GM23338 (cell line): ENCODE measurements at regions not wholly inside any gene's neighbourhood (a gene's known extent, or its start where the extent isn't known, plus 50 kb on each side); places are given as distances from the start of the nearest gene placed in this dataset.

Experiments
- ATAC-seq: fragments of 200-7000 bp; cut with Tn5 transposase; 3 replicates; pipeline ENCODE4 v1.9.1; 2020
- DNase-seq: peaks from one replicate; pipeline ENCODE4 v3.0.0-alpha.2; 2015; ENCODE audit warnings: low spot score
- H2AFZ ChIP-seq: fragments of 200-600 bp; sonication (generic); 2 replicates; pipeline ENCODE4 v1.8.0; 2016; ENCODE audit warnings: antibody characterized with exemption, mild to moderate bottlenecking, moderate library complexity
- H3F3A ChIP-seq: fragments of 200-600 bp; sonication (generic); replicated peaks from 2 replicates; pipeline ENCODE4 v1.8.0; 2017; ENCODE audit warnings: antibody characterized with exemption, mixed run types, low read depth
- H3K27ac ChIP-seq: fragments of 200-600 bp; sonication (generic); 2 replicates; pipeline ENCODE4 v1.6.1; 2016; ENCODE audit warnings: low read depth
- H3K27me3 ChIP-seq: fragments of 200-600 bp; sonication (generic); 2 replicates; pipeline ENCODE4 v1.8.0; 2016; ENCODE audit warnings: mild to moderate bottlenecking, mixed run types, moderate library complexity; ENCODE audit not compliant: insufficient read depth
- H3K36me3 ChIP-seq: fragments of 200-600 bp; sonication (generic); 2 replicates; pipeline ENCODE4 v1.8.0; 2016; ENCODE audit warnings: mild to moderate bottlenecking; ENCODE audit not compliant: insufficient read depth
- H3K4me1 ChIP-seq: fragments of 200-600 bp; sonication (generic); 2 replicates; pipeline ENCODE4 v1.8.0; 2016; ENCODE audit warnings: mild to moderate bottlenecking, moderate library complexity; ENCODE audit not compliant: insufficient read depth
- H3K4me2 ChIP-seq: fragments of 200-600 bp; sonication (generic); 2 replicates; pipeline ENCODE4 v1.7.1; 2017; ENCODE audit warnings: mixed run types
- H3K4me3 ChIP-seq: fragments of 200-600 bp; sonication (generic); 2 replicates; pipeline ENCODE4 v1.6.1; 2016; ENCODE audit warnings: mixed run types
- H3K79me2 ChIP-seq: fragments of 200-600 bp; sonication (generic); replicated peaks from 2 replicates; pipeline ENCODE4 v1.8.0; 2017; ENCODE audit warnings: mild to moderate bottlenecking; ENCODE audit not compliant: insufficient read depth
- H3K9me2 ChIP-seq: fragments of 200-600 bp; sonication (generic); 2 replicates; pipeline ENCODE4 v1.8.0; 2017; ENCODE audit not compliant: insufficient read depth
- H4K20me1 ChIP-seq: fragments of 200-600 bp; sonication (generic); replicated peaks from 2 replicates; pipeline ENCODE4 v1.8.0; 2017; ENCODE audit warnings: mild to moderate bottlenecking; ENCODE audit not compliant: insufficient read depth
- H3K27ac Mint-ChIP-seq: 2 replicates; pipeline ENCODE4 v1.8.0; 2020; ENCODE audit warnings: inconsistent platforms, mild to moderate bottlenecking, moderate library complexity, mixed read lengths
- H3K27me3 Mint-ChIP-seq: 3 replicates; pipeline ENCODE4 v1.8.0; 2022; ENCODE audit warnings: low read depth, mild to moderate bottlenecking, moderate library complexity, mixed read lengths, inconsistent platforms; ENCODE audit not compliant: insufficient read depth, poor library complexity
- H3K36me3 Mint-ChIP-seq: 3 replicates; pipeline ENCODE4 v1.8.0; 2021; ENCODE audit warnings: low read depth, mild to moderate bottlenecking, inconsistent platforms, moderate library complexity, mixed read lengths
- H3K4me1 Mint-ChIP-seq: 3 replicates; pipeline ENCODE4 v1.8.0; 2020; ENCODE audit warnings: mild to moderate bottlenecking, inconsistent platforms, mixed read lengths
- H3K4me3 Mint-ChIP-seq: 3 replicates; pipeline ENCODE4 v1.8.0; 2021; ENCODE audit warnings: moderate library complexity, mild to moderate bottlenecking, inconsistent platforms, mixed read lengths
- H3K9me3 Mint-ChIP-seq: 3 replicates; pipeline ENCODE4 v1.8.0; 2020; ENCODE audit warnings: moderate library complexity, mild to moderate bottlenecking, inconsistent platforms, mixed read lengths
- CREB1 ChIP-seq: fragments of 250-450 bp; sonication (Bioruptor Pico); IDR thresholded peaks from 2 replicates; pipeline ENCODE4 v1.5.0; 2020; ENCODE audit warnings: low read depth, mild to moderate bottlenecking, moderate library complexity
- EZH2 ChIP-seq: fragments of 200-600 bp; sonication (generic); IDR thresholded peaks from one replicate; pipeline ENCODE4 v1.8.0; 2017; ENCODE audit warnings: antibody characterized with exemption, mild to moderate bottlenecking, low read depth; ENCODE audit not compliant: unreplicated experiment
- EZH2phosphoT487 ChIP-seq: fragments of 200-600 bp; sonication (generic); IDR thresholded peaks from one replicate; pipeline ENCODE4 v1.8.1; 2018; ENCODE audit warnings: antibody characterized with exemption; ENCODE audit not compliant: unreplicated experiment
- JUNB ChIP-seq: IDR thresholded peaks from one replicate; pipeline ENCODE4 v1.6.1; 2016; ENCODE audit warnings: antibody characterized with exemption; ENCODE audit not compliant: unreplicated experiment
- NANOG ChIP-seq: IDR thresholded peaks from 2 replicates; pipeline ENCODE4 v1.6.1; 2016; ENCODE audit warnings: antibody characterized with exemption, borderline replicate concordance
- POLR2AphosphoS5 ChIP-seq: IDR thresholded peaks from 2 replicates; pipeline ENCODE4 v1.6.1; 2016; ENCODE audit warnings: antibody characterized with exemption, low read depth
- ZNF114 ChIP-seq: fragments of 250-450 bp; sonication (Bioruptor Pico); IDR thresholded peaks from 2 replicates; pipeline ENCODE4 v1.5.0; 2020; ENCODE audit warnings: mild to moderate bottlenecking, moderate library complexity
- ZNF331 ChIP-seq: fragments of 250-450 bp; sonication (Bioruptor Pico); IDR thresholded peaks from 2 replicates; pipeline ENCODE4 v1.5.0; 2020; ENCODE audit warnings: low read depth, mild to moderate bottlenecking, moderate library complexity
- TF ChIP-seq, protein P1 (sequence below): IDR thresholded peaks from one replicate; pipeline ENCODE4 v1.6.1; 2018; ENCODE audit warnings: antibody characterized with exemption; ENCODE audit not compliant: unreplicated experiment
- TF ChIP-seq, protein P2 (sequence below): fragments of 250-450 bp; sonication (Bioruptor Pico); IDR thresholded peaks from 2 replicates; pipeline ENCODE4 v1.5.0; 2020; ENCODE audit warnings: mild to moderate bottlenecking, moderate library complexity
- TF ChIP-seq, protein P3 (sequence below): IDR thresholded peaks from 2 replicates; pipeline ENCODE4 v1.6.1; 2016; ENCODE audit warnings: antibody characterized with exemption
- TF ChIP-seq, protein P4 (sequence below), 2 experiments: fragments of 200-600 bp in 1 of 2; sonication (generic) in 1 of 2; conservative IDR thresholded peaks; 2 replicates each; pipeline versions ENCODE4 v1.5.1 to v1.6.1; 2016 to 2017; ENCODE audit warnings: antibody characterized with exemption in 2 of 2, low read depth in 2 of 2, mild to moderate bottlenecking in 2 of 2, moderate library complexity in 1 of 2

DNA sequence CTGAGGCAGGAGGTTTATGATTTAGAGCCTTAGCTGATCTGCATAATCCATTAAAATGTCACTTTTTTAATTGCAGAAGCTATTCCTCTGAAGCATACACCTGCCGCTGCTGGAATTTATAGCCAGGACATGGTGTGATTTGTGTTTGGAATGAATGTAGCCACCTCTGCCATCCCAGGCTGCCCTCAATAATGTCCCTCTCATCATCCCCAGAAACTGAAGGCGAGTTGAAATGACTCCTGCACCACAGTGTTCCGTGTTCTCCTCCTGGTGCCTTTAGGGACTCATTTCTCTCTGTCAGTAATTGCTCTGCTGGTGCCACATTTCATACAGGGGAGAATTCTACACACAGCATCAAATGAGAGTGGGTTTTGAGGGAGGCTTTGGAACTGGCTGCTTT is 191.0 kb downstream of the C11orf91 start:
- Histone ChIP-seq H3K4me1 (no peaks in the 10 kb centered on the region), H3K79me2 (no peaks in the 10 kb centered on the region), H3K4me2 (no peak overlapping the region), H3K4me3 (no peak overlapping the region), H3K9me2 (peaks cover 2% of the 10 kb centered on the region; the same call in 1 of the 2 replicates), H2AFZ (no peak overlapping the region), H4K20me1 (no peaks in the 10 kb centered on the region), H3K27me3 (no peaks in the 10 kb centered on the region), H3F3A (no peaks in the 10 kb centered on the region), H3K27ac (no peak overlapping the region), H3K36me3 (no peaks in the 10 kb centered on the region)
- no peaks in the 10 kb centered on the region; the same call in 2 of the 3 replicates for H3K4me1 Mint-ChIP-seq
- no peaks in the 10 kb centered on the region for H3K27me3 Mint-ChIP-seq
- H3K36me3 Mint-ChIP-seq = no peaks in the 10 kb centered on the region
- H3K27ac Mint-ChIP-seq = no peak overlapping the region
- no peak for ATAC-seq
- no peak for TF ChIP-seq JUNB
- TF ChIP-seq CREB1 (CRISPR knock-in tag) = no peak
- TF ChIP-seq, protein P1, sequence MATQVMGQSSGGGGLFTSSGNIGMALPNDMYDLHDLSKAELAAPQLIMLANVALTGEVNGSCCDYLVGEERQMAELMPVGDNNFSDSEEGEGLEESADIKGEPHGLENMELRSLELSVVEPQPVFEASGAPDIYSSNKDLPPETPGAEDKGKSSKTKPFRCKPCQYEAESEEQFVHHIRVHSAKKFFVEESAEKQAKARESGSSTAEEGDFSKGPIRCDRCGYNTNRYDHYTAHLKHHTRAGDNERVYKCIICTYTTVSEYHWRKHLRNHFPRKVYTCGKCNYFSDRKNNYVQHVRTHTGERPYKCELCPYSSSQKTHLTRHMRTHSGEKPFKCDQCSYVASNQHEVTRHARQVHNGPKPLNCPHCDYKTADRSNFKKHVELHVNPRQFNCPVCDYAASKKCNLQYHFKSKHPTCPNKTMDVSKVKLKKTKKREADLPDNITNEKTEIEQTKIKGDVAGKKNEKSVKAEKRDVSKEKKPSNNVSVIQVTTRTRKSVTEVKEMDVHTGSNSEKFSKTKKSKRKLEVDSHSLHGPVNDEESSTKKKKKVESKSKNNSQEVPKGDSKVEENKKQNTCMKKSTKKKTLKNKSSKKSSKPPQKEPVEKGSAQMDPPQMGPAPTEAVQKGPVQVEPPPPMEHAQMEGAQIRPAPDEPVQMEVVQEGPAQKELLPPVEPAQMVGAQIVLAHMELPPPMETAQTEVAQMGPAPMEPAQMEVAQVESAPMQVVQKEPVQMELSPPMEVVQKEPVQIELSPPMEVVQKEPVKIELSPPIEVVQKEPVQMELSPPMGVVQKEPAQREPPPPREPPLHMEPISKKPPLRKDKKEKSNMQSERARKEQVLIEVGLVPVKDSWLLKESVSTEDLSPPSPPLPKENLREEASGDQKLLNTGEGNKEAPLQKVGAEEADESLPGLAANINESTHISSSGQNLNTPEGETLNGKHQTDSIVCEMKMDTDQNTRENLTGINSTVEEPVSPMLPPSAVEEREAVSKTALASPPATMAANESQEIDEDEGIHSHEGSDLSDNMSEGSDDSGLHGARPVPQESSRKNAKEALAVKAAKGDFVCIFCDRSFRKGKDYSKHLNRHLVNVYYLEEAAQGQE = no peak
- no peak for TF ChIP-seq NANOG
- no peak for TF ChIP-seq ZNF114 (CRISPR knock-in tag)
- TF ChIP-seq, protein P2, sequence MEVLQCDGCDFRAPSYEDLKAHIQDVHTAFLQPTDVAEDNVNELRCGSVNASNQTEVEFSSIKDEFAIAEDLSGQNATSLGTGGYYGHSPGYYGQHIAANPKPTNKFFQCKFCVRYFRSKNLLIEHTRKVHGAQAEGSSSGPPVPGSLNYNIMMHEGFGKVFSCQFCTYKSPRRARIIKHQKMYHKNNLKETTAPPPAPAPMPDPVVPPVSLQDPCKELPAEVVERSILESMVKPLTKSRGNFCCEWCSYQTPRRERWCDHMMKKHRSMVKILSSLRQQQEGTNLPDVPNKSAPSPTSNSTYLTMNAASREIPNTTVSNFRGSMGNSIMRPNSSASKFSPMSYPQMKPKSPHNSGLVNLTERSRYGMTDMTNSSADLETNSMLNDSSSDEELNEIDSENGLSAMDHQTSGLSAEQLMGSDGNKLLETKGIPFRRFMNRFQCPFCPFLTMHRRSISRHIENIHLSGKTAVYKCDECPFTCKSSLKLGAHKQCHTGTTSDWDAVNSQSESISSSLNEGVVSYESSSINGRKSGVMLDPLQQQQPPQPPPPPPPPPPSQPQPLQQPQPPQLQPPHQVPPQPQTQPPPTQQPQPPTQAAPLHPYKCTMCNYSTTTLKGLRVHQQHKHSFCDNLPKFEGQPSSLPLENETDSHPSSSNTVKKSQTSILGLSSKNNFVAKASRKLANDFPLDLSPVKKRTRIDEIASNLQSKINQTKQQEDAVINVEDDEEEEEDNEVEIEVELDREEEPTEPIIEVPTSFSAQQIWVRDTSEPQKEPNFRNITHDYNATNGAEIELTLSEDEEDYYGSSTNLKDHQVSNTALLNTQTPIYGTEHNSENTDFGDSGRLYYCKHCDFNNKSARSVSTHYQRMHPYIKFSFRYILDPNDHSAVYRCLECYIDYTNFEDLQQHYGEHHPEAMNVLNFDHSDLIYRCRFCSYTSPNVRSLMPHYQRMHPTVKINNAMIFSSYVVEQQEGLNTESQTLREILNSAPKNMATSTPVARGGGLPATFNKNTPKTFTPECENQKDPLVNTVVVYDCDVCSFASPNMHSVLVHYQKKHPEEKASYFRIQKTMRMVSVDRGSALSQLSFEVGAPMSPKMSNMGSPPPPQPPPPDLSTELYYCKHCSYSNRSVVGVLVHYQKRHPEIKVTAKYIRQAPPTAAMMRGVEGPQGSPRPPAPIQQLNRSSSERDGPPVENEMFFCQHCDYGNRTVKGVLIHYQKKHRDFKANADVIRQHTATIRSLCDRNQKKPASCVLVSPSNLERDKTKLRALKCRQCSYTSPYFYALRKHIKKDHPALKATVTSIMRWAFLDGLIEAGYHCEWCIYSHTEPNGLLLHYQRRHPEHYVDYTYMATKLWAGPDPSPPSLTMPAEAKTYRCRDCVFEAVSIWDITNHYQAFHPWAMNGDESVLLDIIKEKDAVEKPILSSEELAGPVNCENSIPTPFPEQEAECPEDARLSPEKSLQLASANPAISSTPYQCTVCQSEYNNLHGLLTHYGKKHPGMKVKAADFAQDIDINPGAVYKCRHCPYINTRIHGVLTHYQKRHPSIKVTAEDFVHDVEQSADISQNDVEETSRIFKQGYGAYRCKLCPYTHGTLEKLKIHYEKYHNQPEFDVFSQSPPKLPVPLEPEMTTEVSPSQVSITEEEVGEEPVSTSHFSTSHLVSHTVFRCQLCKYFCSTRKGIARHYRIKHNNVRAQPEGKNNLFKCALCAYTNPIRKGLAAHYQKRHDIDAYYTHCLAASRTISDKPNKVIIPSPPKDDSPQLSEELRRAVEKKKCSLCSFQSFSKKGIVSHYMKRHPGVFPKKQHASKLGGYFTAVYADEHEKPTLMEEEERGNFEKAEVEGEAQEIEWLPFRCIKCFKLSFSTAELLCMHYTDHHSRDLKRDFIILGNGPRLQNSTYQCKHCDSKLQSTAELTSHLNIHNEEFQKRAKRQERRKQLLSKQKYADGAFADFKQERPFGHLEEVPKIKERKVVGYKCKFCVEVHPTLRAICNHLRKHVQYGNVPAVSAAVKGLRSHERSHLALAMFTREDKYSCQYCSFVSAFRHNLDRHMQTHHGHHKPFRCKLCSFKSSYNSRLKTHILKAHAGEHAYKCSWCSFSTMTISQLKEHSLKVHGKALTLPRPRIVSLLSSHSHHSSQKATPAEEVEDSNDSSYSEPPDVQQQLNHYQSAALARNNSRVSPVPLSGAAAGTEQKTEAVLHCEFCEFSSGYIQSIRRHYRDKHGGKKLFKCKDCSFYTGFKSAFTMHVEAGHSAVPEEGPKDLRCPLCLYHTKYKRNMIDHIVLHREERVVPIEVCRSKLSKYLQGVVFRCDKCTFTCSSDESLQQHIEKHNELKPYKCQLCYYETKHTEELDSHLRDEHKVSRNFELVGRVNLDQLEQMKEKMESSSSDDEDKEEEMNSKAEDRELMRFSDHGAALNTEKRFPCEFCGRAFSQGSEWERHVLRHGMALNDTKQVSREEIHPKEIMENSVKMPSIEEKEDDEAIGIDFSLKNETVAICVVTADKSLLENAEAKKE (CRISPR knock-in tag) = no peak
- TF ChIP-seq, protein P3, sequence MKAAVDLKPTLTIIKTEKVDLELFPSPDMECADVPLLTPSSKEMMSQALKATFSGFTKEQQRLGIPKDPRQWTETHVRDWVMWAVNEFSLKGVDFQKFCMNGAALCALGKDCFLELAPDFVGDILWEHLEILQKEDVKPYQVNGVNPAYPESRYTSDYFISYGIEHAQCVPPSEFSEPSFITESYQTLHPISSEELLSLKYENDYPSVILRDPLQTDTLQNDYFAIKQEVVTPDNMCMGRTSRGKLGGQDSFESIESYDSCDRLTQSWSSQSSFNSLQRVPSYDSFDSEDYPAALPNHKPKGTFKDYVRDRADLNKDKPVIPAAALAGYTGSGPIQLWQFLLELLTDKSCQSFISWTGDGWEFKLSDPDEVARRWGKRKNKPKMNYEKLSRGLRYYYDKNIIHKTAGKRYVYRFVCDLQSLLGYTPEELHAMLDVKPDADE = no peak
- no peak for TF ChIP-seq EZH2phosphoT487
- no peak for TF ChIP-seq ZNF331
- TF ChIP-seq EZH2 = no peak
- TF ChIP-seq POLR2AphosphoS5 = no peak
- TF ChIP-seq, protein P4, sequence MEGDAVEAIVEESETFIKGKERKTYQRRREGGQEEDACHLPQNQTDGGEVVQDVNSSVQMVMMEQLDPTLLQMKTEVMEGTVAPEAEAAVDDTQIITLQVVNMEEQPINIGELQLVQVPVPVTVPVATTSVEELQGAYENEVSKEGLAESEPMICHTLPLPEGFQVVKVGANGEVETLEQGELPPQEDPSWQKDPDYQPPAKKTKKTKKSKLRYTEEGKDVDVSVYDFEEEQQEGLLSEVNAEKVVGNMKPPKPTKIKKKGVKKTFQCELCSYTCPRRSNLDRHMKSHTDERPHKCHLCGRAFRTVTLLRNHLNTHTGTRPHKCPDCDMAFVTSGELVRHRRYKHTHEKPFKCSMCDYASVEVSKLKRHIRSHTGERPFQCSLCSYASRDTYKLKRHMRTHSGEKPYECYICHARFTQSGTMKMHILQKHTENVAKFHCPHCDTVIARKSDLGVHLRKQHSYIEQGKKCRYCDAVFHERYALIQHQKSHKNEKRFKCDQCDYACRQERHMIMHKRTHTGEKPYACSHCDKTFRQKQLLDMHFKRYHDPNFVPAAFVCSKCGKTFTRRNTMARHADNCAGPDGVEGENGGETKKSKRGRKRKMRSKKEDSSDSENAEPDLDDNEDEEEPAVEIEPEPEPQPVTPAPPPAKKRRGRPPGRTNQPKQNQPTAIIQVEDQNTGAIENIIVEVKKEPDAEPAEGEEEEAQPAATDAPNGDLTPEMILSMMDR (conservative IDR thresholded peaks at IDR 0.05; ENCODE audit: low read depth in 2 of 2) = no peak
- H3K9me3 Mint-ChIP-seq = no peaks in the 10 kb centered on the region
- no peak for DNase-seq
- H3K4me3 Mint-ChIP-seq = no peak overlapping the region
